GM12878 (cell line): ENCODE measurements at regions not wholly inside any gene's neighbourhood (a gene's known extent, or its start where the extent isn't known, plus 50 kb on each side); places are given as distances from the start of the nearest gene placed in this dataset.

Experiments used
- ATAC-seq: fragments of 200-7000 bp; cut with Tn5 transposase; 3 replicates; pipeline ENCODE4 v1.9.1; 2020; ENCODE audit warnings: mild to moderate bottlenecking, moderate library complexity
- BruUV-seq: library from RNA; stranded (reverse); fragments of 400-500 nt; replicated peaks from 2 replicates; lab custom pipeline; 2021; lab: Mats Ljungman, UMichigan
- CTCF ChIA-PET: fragments of 300-600 bp; sonication (Branson Sonifier 250); formaldehyde crosslinking; extraction: SDS; loops from one replicate; lab custom pipeline; 2021; ENCODE audit warnings: inconsistent platforms; lab: Yijun Ruan, JAX
- POLR2A ChIA-PET: fragments of 350-600 bp; formaldehyde crosslinking; extraction: SDS; loops from one replicate; lab custom pipeline; 2021; ENCODE audit warnings: inconsistent platforms; lab: Charles Lee
- RAD21 ChIA-PET: fragments of 300-600 bp; sonication (Branson Sonifier 250); formaldehyde crosslinking; loops from one replicate; lab custom pipeline; 2023; ENCODE audit warnings: antibody characterized with exemption; ENCODE audit not compliant: unreplicated experiment; lab: Charles Lee
- SMC1A ChIA-PET: fragments of 300-600 bp; sonication (Branson Sonifier 250); formaldehyde crosslinking; loops from one replicate; lab custom pipeline; 2023; ENCODE audit not compliant: unreplicated experiment, uncharacterized antibody; lab: Charles Lee
- DNase-seq: peaks from one replicate; pipeline ENCODE4 v3.0.0-alpha.2; 2011; ENCODE audit warnings: low read depth, low spot score
- FAIRE-seq: peaks from 3 replicates; lab custom pipeline; 2011; peaks lifted over from hg19 to GRCh38; lab: Jason Lieb, UNC
- H2AFZ ChIP-seq: 2 replicates; pipeline ENCODE4 v1.6.0; 2011; ENCODE audit warnings: low read depth, low read length, control low read depth; ENCODE audit not compliant: control insufficient read depth
- H3K27ac ChIP-seq: 2 replicates; pipeline ENCODE4 v1.5.1; 2011; ENCODE audit warnings: control low read depth; ENCODE audit not compliant: control insufficient read depth, insufficient read depth
- H3K27me3 ChIP-seq, 2 experiments: replicated peaks in 1 of 2; 2 replicates each; pipeline versions ENCODE4 v1.6.0 to v1.6.1; 2011; ENCODE audit warnings: low read length in 1 of 2; ENCODE audit not compliant: control insufficient read depth in 2 of 2, insufficient read depth in 2 of 2
- H3K36me3 ChIP-seq, 2 experiments: 2 replicates each; pipeline ENCODE4 v1.5.1; 2011; ENCODE audit warnings: low read length in 1 of 2; ENCODE audit not compliant: control insufficient read depth in 2 of 2, insufficient read depth in 2 of 2
- H3K4me1 ChIP-seq: 2 replicates; pipeline ENCODE4 v1.6.1; 2011; ENCODE audit warnings: mild to moderate bottlenecking, low read length, moderate library complexity, mixed read lengths; ENCODE audit not compliant: control insufficient read depth, insufficient read depth
- H3K4me2 ChIP-seq: 2 replicates; pipeline ENCODE4 v1.6.0; 2011; ENCODE audit warnings: control low read depth; ENCODE audit not compliant: control insufficient read depth, insufficient read depth
- H3K4me3 ChIP-seq: fragments of 200-600 bp; sonication (generic); 2 replicates; pipeline ENCODE4 v1.5.1; 2016
- H3K79me2 ChIP-seq: 2 replicates; pipeline ENCODE4 v1.6.0; 2011; ENCODE audit warnings: low read length; ENCODE audit not compliant: control insufficient read depth, insufficient read depth
- H3K9ac ChIP-seq: 2 replicates; pipeline ENCODE4 v1.8.0; 2011; ENCODE audit warnings: low read length, control low read depth, mixed read lengths; ENCODE audit not compliant: control insufficient read depth, insufficient read depth
- H3K9me3 ChIP-seq: replicated peaks from 3 replicates; pipeline ENCODE4 v1.5.1; 2011; ENCODE audit warnings: mild to moderate bottlenecking, low read length; ENCODE audit not compliant: control insufficient read depth, insufficient read depth
- H4K20me1 ChIP-seq: 2 replicates; pipeline ENCODE4 v1.6.0; 2011; ENCODE audit not compliant: control insufficient read depth, insufficient read depth
- ATF7 ChIP-seq: fragments of 450-650 bp; IDR thresholded peaks from 2 replicates; pipeline ENCODE4 v1.6.1; 2016; ENCODE audit warnings: low read depth, mild to moderate bottlenecking
- BHLHE40 ChIP-seq, 2 experiments: fragments of 450-650 bp in 1 of 2; IDR thresholded peaks; 2 replicates each; pipeline ENCODE4 v1.6.1; 2011 to 2017; ENCODE audit warnings: low read depth in 2 of 2, borderline replicate concordance in 1 of 2, improper control_type of control experiment in 1 of 2, low read length in 1 of 2, mild to moderate bottlenecking in 1 of 2
- BMI1 ChIP-seq: fragments of 450-650 bp; IDR thresholded peaks from 2 replicates; pipeline ENCODE4 v1.6.1; 2016; ENCODE audit warnings: mild to moderate bottlenecking, moderate library complexity, borderline replicate concordance
- CBX5 ChIP-seq: sonication (generic); IDR thresholded peaks from 2 replicates; pipeline ENCODE4 v1.6.1; 2016; ENCODE audit warnings: low read depth, moderate library complexity, mild to moderate bottlenecking, inconsistent platforms
- EED ChIP-seq: sonication (generic); IDR thresholded peaks from 2 replicates; pipeline ENCODE4 v1.6.1; 2016; ENCODE audit warnings: antibody characterized with exemption, low read depth
- IKZF2 ChIP-seq, 2 experiments: fragments of 450-650 bp; IDR thresholded peaks; 2 replicates each; pipeline ENCODE4 v1.6.1; 2017; ENCODE audit warnings: mild to moderate bottlenecking in 2 of 2, moderate library complexity in 2 of 2
- IRF4 ChIP-seq: IDR thresholded peaks from 2 replicates; pipeline ENCODE4 v1.6.1; 2011; ENCODE audit warnings: low read depth, low read length
- NFIC ChIP-seq: IDR thresholded peaks from 2 replicates; pipeline ENCODE4 v1.6.1; 2012; ENCODE audit warnings: low read depth, mild to moderate bottlenecking, inconsistent platforms, low read length, moderate library complexity
- PAX5 ChIP-seq: IDR thresholded peaks from 2 replicates; pipeline ENCODE4 v1.6.1; 2011; ENCODE audit warnings: low read depth, low read length, borderline replicate concordance
- PAX8 ChIP-seq: fragments of 450-650 bp; IDR thresholded peaks from 2 replicates; pipeline ENCODE4 v1.6.1; 2017; ENCODE audit warnings: mild to moderate bottlenecking, moderate library complexity
- SMAD1 ChIP-seq: fragments of 450-650 bp; IDR thresholded peaks from 2 replicates; pipeline ENCODE4 v1.6.1; 2018; ENCODE audit warnings: mild to moderate bottlenecking, low read depth; ENCODE audit not compliant: partially characterized antibody
- SMARCA5 ChIP-seq: fragments of 450-650 bp; IDR thresholded peaks from 2 replicates; pipeline ENCODE4 v1.6.1; 2017; ENCODE audit warnings: mild to moderate bottlenecking
- SMC3 ChIP-seq: IDR thresholded peaks from 2 replicates; pipeline ENCODE4 v1.6.1; 2011; ENCODE audit warnings: low read length, improper control_type of control experiment, borderline replicate concordance
- SP1 ChIP-seq: IDR thresholded peaks from one replicate; pipeline ENCODE4 v1.6.1; 2011; ENCODE audit warnings: low read depth, low read length
- SPI1 ChIP-seq: IDR thresholded peaks from 2 replicates; pipeline ENCODE4 v1.6.1; 2011; ENCODE audit warnings: low read depth, mild to moderate bottlenecking, low read length, moderate library complexity, borderline replicate concordance; ENCODE audit not compliant: insufficient read depth
- STAT1 ChIP-seq: fragments of 450-650 bp; conservative IDR thresholded peaks from 2 replicates; pipeline ENCODE4 v1.6.1; 2014; ENCODE audit warnings: antibody characterized with exemption, mild to moderate bottlenecking
- SUPT20H ChIP-seq: IDR thresholded peaks from 2 replicates; pipeline ENCODE4 v1.6.1; 2011; ENCODE audit warnings: low read depth, mild to moderate bottlenecking, low read length, moderate library complexity, borderline replicate concordance; ENCODE audit not compliant: control insufficient read depth
- WRNIP1 ChIP-seq: IDR thresholded peaks from 2 replicates; pipeline ENCODE4 v1.6.1; 2011; ENCODE audit warnings: low read depth, low read length, improper control_type of control experiment, borderline replicate concordance
- ZZZ3 ChIP-seq: IDR thresholded peaks from 2 replicates; pipeline ENCODE4 v1.6.1; 2011; ENCODE audit warnings: low read depth; ENCODE audit not compliant: control insufficient read depth, insufficient read length
- in situ Hi-C: fragments of 300-500 bp; cut with MboI; formaldehyde crosslinking; loops from 9 replicates; pipeline ENCODE4 v1.14.3; 2018; ENCODE audit warnings: mixed read lengths
- intact Hi-C: fragments of 100-400 bp; cut with micrococcal nuclease; formaldehyde crosslinking; loops from one replicate; pipeline ENCODE4 v1.14.2; 2022; ENCODE audit not compliant: unreplicated experiment
- TF ChIP-seq, protein P1 (sequence below): fragments of 450-650 bp; formaldehyde crosslinking; IDR thresholded peaks from 2 replicates; pipeline ENCODE4 v1.4.0; 2022; ENCODE audit warnings: mild to moderate bottlenecking, moderate library complexity
- TF ChIP-seq, protein P2 (sequence below): fragments of 450-650 bp; IDR thresholded peaks from 2 replicates; pipeline ENCODE4 v1.6.1; 2017; ENCODE audit warnings: mild to moderate bottlenecking, moderate library complexity

DNA sequence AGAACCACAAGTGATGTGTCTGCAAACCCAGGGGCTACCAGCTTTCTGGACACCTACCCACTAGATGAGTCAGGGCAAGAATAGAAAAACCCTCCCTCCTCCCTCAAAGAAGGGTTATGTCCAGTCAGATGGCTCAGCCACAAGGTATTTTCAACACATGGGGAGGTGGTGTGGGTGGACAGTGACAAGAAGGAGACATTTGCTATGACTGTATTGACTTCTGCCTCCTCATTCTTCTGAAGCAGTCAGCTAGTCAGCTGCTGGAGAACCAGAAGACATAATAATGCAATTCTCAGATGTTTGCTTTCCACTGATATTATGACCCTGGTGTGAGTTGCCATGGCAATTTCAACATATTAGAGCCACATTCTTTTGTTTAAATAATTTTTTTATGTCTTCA is 66.7 kb upstream of the GOLGA8B start:
- CTCF ChIA-PET, result interaction anchor here (0.8 kb wide), 1 partner anchor 10 kb away, joined by 3 read pairs; no protein-coding TSS in a partner anchor
- Histone ChIP-seq H3K4me2 (no peak overlapping the region), H3K27me3 (no peaks in the 10 kb centered on the region), H3K9ac (no peak overlapping the region), H2AFZ (no peak overlapping the region), H4K20me1 (no peaks in the 10 kb centered on the region), H3K4me1 (no peaks in the 10 kb centered on the region), H3K36me3 (no peaks in the 10 kb centered on the region), H3K9me3 (no peaks in the 10 kb centered on the region), H3K79me2 (no peaks in the 10 kb centered on the region), H3K27ac (no peak overlapping the region), H3K4me3 (no peak overlapping the region)
- POLR2A ChIA-PET, result no interaction called here
- RAD21 ChIA-PET, result no interaction called here
- ATAC-seq (peak; percentile 32; the same call in 2 of the 3 replicates), FAIRE-seq (no peak), DNase-seq (no peak)
- BruUV-seq, result no TSS peak
- SMC1A ChIA-PET, result no interaction called here
- intact Hi-C loops (no loop called here), in situ Hi-C loops (no loop called here)
- TF ChIP-seq SP1 (no peak), STAT1 (no peak), BHLHE40 (IDR thresholded peaks at IDR 0.05; ENCODE audit: borderline replicate concordance in 1 of 2, low read depth in 2 of 2, low read length in 1 of 2) (no peak), SMARCA5 (no peak), SPI1 (no peak), NFIC (peak; percentile 64; the same call in 1 of the 2 replicates), ZZZ3 (no peak), PAX5 (peak; percentile 16; the same call in 1 of the 2 replicates), IKZF2 (IDR thresholded peaks at IDR 0.05) (no peak), BMI1 (no peak), CBX5 (no peak), ATF7 (no peak), SUPT20H (no peak), PAX8 (no peak), SMC3 (no peak), SMAD1 (no peak), WRNIP1 (no peak), IRF4 (peak; percentile 78; the same call in 1 of the 2 replicates), EED (no peak)
- TF ChIP-seq, protein P1, sequence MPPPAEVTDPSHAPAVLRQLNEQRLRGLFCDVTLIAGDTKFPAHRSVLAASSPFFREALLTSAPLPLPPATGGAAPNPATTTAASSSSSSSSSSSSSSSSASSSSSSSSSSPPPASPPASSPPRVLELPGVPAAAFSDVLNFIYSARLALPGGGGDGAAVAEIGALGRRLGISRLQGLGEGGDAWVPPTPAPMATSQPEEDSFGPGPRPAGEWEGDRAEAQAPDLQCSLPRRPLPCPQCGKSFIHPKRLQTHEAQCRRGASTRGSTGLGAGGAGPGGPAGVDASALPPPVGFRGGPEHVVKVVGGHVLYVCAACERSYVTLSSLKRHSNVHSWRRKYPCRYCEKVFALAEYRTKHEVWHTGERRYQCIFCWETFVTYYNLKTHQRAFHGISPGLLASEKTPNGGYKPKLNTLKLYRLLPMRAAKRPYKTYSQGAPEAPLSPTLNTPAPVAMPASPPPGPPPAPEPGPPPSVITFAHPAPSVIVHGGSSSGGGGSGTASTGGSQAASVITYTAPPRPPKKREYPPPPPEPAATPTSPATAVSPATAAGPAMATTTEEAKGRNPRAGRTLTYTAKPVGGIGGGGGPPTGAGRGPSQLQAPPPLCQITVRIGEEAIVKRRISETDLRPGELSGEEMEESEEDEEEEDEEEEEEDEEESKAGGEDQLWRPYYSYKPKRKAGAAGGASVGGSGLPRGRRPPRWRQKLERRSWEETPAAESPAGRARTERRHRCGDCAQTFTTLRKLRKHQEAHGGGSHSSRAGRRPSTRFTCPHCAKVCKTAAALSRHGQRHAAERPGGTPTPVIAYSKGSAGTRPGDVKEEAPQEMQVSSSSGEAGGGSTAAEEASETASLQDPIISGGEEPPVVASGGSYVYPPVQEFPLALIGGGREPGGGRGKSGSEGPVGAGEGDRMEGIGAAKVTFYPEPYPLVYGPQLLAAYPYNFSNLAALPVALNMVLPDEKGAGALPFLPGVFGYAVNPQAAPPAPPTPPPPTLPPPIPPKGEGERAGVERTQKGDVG, result no peak
- TF ChIP-seq, protein P2, sequence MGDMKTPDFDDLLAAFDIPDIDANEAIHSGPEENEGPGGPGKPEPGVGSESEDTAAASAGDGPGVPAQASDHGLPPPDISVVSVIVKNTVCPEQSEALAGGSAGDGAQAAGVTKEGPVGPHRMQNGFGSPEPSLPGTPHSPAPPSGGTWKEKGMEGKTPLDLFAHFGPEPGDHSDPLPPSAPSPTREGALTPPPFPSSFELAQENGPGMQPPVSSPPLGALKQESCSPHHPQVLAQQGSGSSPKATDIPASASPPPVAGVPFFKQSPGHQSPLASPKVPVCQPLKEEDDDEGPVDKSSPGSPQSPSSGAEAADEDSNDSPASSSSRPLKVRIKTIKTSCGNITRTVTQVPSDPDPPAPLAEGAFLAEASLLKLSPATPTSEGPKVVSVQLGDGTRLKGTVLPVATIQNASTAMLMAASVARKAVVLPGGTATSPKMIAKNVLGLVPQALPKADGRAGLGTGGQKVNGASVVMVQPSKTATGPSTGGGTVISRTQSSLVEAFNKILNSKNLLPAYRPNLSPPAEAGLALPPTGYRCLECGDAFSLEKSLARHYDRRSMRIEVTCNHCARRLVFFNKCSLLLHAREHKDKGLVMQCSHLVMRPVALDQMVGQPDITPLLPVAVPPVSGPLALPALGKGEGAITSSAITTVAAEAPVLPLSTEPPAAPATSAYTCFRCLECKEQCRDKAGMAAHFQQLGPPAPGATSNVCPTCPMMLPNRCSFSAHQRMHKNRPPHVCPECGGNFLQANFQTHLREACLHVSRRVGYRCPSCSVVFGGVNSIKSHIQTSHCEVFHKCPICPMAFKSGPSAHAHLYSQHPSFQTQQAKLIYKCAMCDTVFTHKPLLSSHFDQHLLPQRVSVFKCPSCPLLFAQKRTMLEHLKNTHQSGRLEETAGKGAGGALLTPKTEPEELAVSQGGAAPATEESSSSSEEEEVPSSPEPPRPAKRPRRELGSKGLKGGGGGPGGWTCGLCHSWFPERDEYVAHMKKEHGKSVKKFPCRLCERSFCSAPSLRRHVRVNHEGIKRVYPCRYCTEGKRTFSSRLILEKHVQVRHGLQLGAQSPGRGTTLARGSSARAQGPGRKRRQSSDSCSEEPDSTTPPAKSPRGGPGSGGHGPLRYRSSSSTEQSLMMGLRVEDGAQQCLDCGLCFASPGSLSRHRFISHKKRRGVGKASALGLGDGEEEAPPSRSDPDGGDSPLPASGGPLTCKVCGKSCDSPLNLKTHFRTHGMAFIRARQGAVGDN, result no peak
